A549 (cell line): ENCODE measurements at regions not wholly inside any gene's neighbourhood (a gene's known extent, or its start where the extent isn't known, plus 50 kb on each side); places are given as distances from the start of the nearest gene placed in this dataset.
A peak's percentile ranks its signal among the peaks of the same experiment; 100 is the strongest.

Experiments
- ATAC-seq, 2 experiments: fragments of 200-7000 bp in 1 of 2; fragments of >200 bp in 1 of 2; cut with Nextera tagmentation in 1 of 2; cut with Tn5 transposase in 1 of 2; 3 replicates each; pipeline versions ENCODE4 v1.8.0 to v1.9.1; 2018 to 2020; ENCODE audit warnings: mild to moderate bottlenecking in 1 of 2, moderate library complexity in 1 of 2
- CTCF ChIA-PET: fragments of 300-600 bp; sonication (Branson Sonifier 250); formaldehyde crosslinking; extraction: SDS; loops from one replicate; lab custom pipeline; 2021; ENCODE audit warnings: antibody characterized with exemption, inconsistent platforms; lab: Yijun Ruan, JAX
- POLR2A ChIA-PET: fragments of 350-600 bp; formaldehyde crosslinking; extraction: SDS; loops from one replicate; lab custom pipeline; 2021; ENCODE audit warnings: antibody characterized with exemption, inconsistent platforms; lab: Yijun Ruan, JAX
- DNase-seq, 2 experiments: peaks; one replicate each; pipeline versions ENCODE4 v3.0.0 to v3.0.0-alpha.2; 2011 to 2016; ENCODE audit warnings: low read depth in 1 of 2, low spot score in 1 of 2
- FAIRE-seq: peaks from 2 replicates; lab custom pipeline; 2011; peaks lifted over from hg19 to GRCh38; lab: Jason Lieb, UNC
- H3K27ac ChIP-seq, 2 experiments: fragments of >200 bp; sonication (Bioruptor Twin); formaldehyde crosslinking; 3 replicates each; pipeline ENCODE4 v1.5.1; 2016 to 2017
- H3K4me1 ChIP-seq: fragments of >200 bp; sonication (Bioruptor Twin); formaldehyde crosslinking; 3 replicates; pipeline ENCODE4 v1.6.1; 2016
- H3K4me2 ChIP-seq: fragments of >200 bp; sonication (Bioruptor Twin); formaldehyde crosslinking; 3 replicates; pipeline ENCODE4 v1.6.1; 2016
- H3K4me3 ChIP-seq: fragments of >200 bp; sonication (Bioruptor Twin); formaldehyde crosslinking; 3 replicates; pipeline ENCODE4 v1.5.1; 2016
- H3K9me3 ChIP-seq: fragments of >200 bp; sonication (Bioruptor Twin); formaldehyde crosslinking; 3 replicates; pipeline ENCODE4 v1.6.1; 2016
- BCL3 ChIP-seq: fragments of >200 bp; sonication (Bioruptor Twin); formaldehyde crosslinking; IDR thresholded peaks from 3 replicates; pipeline ENCODE4 v1.6.1; 2016
- CBX2 ChIP-seq: fragments of 200-600 bp; sonication (generic); IDR thresholded peaks from 2 replicates; pipeline ENCODE4 v1.6.1; 2016; ENCODE audit warnings: low read depth, mild to moderate bottlenecking, borderline replicate concordance
- CEBPB ChIP-seq, 2 experiments: fragments of >200 bp in 1 of 2; sonication (Bioruptor Twin) in 1 of 2; formaldehyde crosslinking in 1 of 2; IDR thresholded peaks; 2 replicates each; pipeline ENCODE4 v1.6.1; 2012 to 2016
- CHD2 ChIP-seq: fragments of 150-350 bp; IDR thresholded peaks from 2 replicates; pipeline ENCODE4 v1.6.1; 2014; ENCODE audit warnings: low read length; ENCODE audit not compliant: partially characterized antibody
- EHF ChIP-seq: fragments of 250-450 bp; sonication (Bioruptor Pico); IDR thresholded peaks from 2 replicates; pipeline ENCODE4 v1.5.0; 2020; ENCODE audit warnings: mild to moderate bottlenecking
- EP300 ChIP-seq, 2 experiments: fragments of >200 bp; sonication (Bioruptor Twin); formaldehyde crosslinking; IDR thresholded peaks; 2 replicates in 1 of 2; 3 replicates in 1 of 2; pipeline ENCODE4 v1.6.1; 2016 to 2017
- FOSB ChIP-seq: fragments of 250-450 bp; sonication (Bioruptor Pico); IDR thresholded peaks from 2 replicates; pipeline ENCODE4 v1.5.0; 2020; ENCODE audit warnings: mild to moderate bottlenecking, moderate library complexity
- FOSL2 ChIP-seq, 2 experiments: fragments of 450-650 bp in 1 of 2; fragments of >200 bp in 1 of 2; sonication (Bioruptor Twin) in 1 of 2; formaldehyde crosslinking; IDR thresholded peaks; 2 replicates each; pipeline versions ENCODE4 v1.5.0 to v1.6.1; 2016 to 2020; ENCODE audit warnings: mild to moderate bottlenecking in 1 of 2, moderate library complexity in 1 of 2
- FOXS1 ChIP-seq: fragments of 250-450 bp; sonication (Bioruptor Pico); IDR thresholded peaks from 2 replicates; pipeline ENCODE4 v1.5.0; 2020; ENCODE audit warnings: mild to moderate bottlenecking, moderate library complexity
- GATA3 ChIP-seq: IDR thresholded peaks from 2 replicates; pipeline ENCODE4 v1.6.1; 2012; ENCODE audit warnings: borderline replicate concordance
- HES2 ChIP-seq: fragments of >200 bp; sonication (Bioruptor Twin); formaldehyde crosslinking; IDR thresholded peaks from 2 replicates; pipeline ENCODE4 v1.6.1; 2016
- HEYL ChIP-seq: fragments of 250-450 bp; sonication (Bioruptor Pico); IDR thresholded peaks from 2 replicates; pipeline ENCODE4 v1.8.0; 2021; ENCODE audit warnings: mild to moderate bottlenecking, moderate library complexity
- HOXB13 ChIP-seq: fragments of 250-450 bp; sonication (Bioruptor Pico); IDR thresholded peaks from 2 replicates; pipeline ENCODE4 v1.5.0; 2020; ENCODE audit warnings: low read depth, mild to moderate bottlenecking, moderate library complexity
- JUN ChIP-seq, 2 experiments: fragments of >200 bp; sonication (Bioruptor Twin); formaldehyde crosslinking; IDR thresholded peaks; 2 replicates in 1 of 2; 3 replicates in 1 of 2; pipeline ENCODE4 v1.6.1; 2016 to 2017
- JUNB ChIP-seq: fragments of >200 bp; sonication (Bioruptor Twin); formaldehyde crosslinking; IDR thresholded peaks from 2 replicates; pipeline ENCODE4 v1.6.1; 2016
- KDM5A ChIP-seq: fragments of 200-600 bp; sonication (generic); IDR thresholded peaks from 2 replicates; pipeline ENCODE4 v1.6.1; 2016; ENCODE audit warnings: antibody characterized with exemption, mild to moderate bottlenecking
- MAFK ChIP-seq: fragments of 450-650 bp; IDR thresholded peaks from 2 replicates; pipeline ENCODE4 v1.6.1; 2014; ENCODE audit not compliant: partially characterized antibody
- MYC ChIP-seq: IDR thresholded peaks from 2 replicates; pipeline ENCODE4 v1.6.1; 2012; ENCODE audit warnings: mild to moderate bottlenecking, inconsistent platforms, low read length, improper control_type of control experiment, borderline replicate concordance
- NR3C1 ChIP-seq: fragments of >200 bp; sonication (Bioruptor Twin); formaldehyde crosslinking; IDR thresholded peaks from 3 replicates; pipeline ENCODE4 v1.6.1; 2017
- POLR2A ChIP-seq: IDR thresholded peaks from 2 replicates; pipeline ENCODE4 v1.6.1; 2012; ENCODE audit warnings: mild to moderate bottlenecking, low read length
- POLR2AphosphoS2 ChIP-seq: conservative IDR thresholded peaks from 2 replicates; pipeline ENCODE4 v1.6.1; 2012; ENCODE audit warnings: low read length, improper control_type of control experiment, inconsistent platforms
- RAD21 ChIP-seq, 2 experiments: fragments of >200 bp in 1 of 2; sonication (Bioruptor Twin) in 1 of 2; formaldehyde crosslinking in 1 of 2; IDR thresholded peaks in 1 of 2; conservative IDR thresholded peaks in 1 of 2; 2 replicates in 1 of 2; 3 replicates in 1 of 2; pipeline ENCODE4 v1.6.1; 2012 to 2018; ENCODE audit warnings: inconsistent platforms in 1 of 2
- RARB ChIP-seq: fragments of 250-450 bp; sonication (Bioruptor Pico); IDR thresholded peaks from 2 replicates; pipeline ENCODE4 v1.8.0; 2021; ENCODE audit warnings: mild to moderate bottlenecking, moderate library complexity
- RCOR1 ChIP-seq: fragments of 150-350 bp; IDR thresholded peaks from 2 replicates; pipeline ENCODE4 v1.6.1; 2014; ENCODE audit warnings: antibody characterized with exemption, low read length, low read depth
- RNF2 ChIP-seq: fragments of 200-600 bp; sonication (generic); IDR thresholded peaks from 2 replicates; pipeline ENCODE4 v1.6.1; 2016; ENCODE audit warnings: low read depth, mild to moderate bottlenecking, antibody characterized with exemption, moderate library complexity, borderline replicate concordance
- SMC3 ChIP-seq: fragments of >200 bp; sonication (Bioruptor Twin); formaldehyde crosslinking; IDR thresholded peaks from 3 replicates; pipeline ENCODE4 v1.6.1; 2018; ENCODE audit warnings: inconsistent platforms
- ZNF302 ChIP-seq: fragments of 250-450 bp; sonication (Bioruptor Pico); IDR thresholded peaks from 2 replicates; pipeline ENCODE4 v1.9.0; 2021; ENCODE audit warnings: inconsistent platforms, mild to moderate bottlenecking, moderate library complexity
- WGBS: methylation state at CpG from one replicate; pipeline ENCODE4 v1.1.6; 2017; ENCODE audit errors: missing lambda C conversion rate; 5-methylcytosine and 5-hydroxymethylcytosine counted together
- TF ChIP-seq, protein P1 (sequence below): IDR thresholded peaks from 2 replicates; pipeline ENCODE4 v1.6.1; 2012
- TF ChIP-seq, protein P2 (sequence below): IDR thresholded peaks from 2 replicates; pipeline ENCODE4 v1.6.1; 2012

DNA sequence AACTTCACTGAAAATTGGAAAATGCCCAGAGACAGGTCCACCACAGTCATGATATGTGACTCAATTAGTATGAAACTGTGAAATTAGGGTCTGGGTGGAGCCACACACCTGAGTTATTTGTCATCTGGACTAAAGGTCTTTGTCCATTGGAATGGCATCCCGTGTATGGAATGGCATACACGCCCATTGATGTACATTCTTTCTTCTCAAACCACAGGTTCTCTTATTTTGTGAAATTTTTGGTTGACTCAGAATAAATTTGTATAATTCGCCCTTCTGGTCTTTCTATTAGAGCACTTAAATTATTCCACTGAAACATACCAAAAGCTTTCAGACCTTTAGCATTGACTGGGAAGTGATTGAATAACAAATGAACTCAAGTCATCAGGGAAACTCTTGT lies 66.8 kb upstream of the UBE2E1 start:
- H3K4me2 ChIP-seq, result peak overlapping the region; percentile 86
- ChIA-PET POLR2A (no interaction called here), CTCF (interaction anchor here (1.3 kb wide), 1 partner anchor 73 kb away, joined by 3 read pairs; no protein-coding TSS in a partner anchor)
- no peaks in the 10 kb centered on the region for H3K9me3 ChIP-seq
- DNase-seq, result peak in 1 of 2 experiments; percentile 58
- no peak overlapping the region for H3K4me3 ChIP-seq
- H3K4me1 ChIP-seq, result peaks cover 75% of the 10 kb centered on the region
- H3K27ac ChIP-seq, result peak overlapping the region; percentile 65 to 82; a peak in 4 of 6 replicates
- TF ChIP-seq SMC3 (no peak), RCOR1 (no peak), JUNB (no peak), CBX2 (no peak), CHD2 (no peak)
- TF ChIP-seq, all 56 proteins: peak for 0
- WGBS, result 46% methylated on average over 3 of the region's 3 CpGs
- FAIRE-seq, result no peak
- ATAC-seq, result no peak; a peak in 1 of 6 replicates

DNA sequence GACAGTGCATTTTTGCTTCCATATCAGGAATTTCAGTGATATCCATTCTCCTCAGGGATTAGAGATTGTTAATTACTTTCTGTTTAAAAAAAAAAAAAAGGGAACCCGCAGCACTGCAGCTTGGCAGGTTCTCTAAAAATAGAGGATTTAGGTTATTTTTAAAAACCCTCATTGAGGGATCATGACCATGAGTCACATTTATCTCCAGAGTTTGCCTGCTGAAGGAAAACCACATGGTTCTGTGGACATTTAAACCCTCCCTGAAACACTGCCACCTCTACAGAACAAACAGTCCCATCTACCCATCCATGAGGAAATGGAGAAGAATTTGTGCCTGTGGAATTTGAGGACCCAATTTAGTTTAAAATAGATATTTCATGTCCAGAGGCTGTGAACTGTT lies 66.2 kb upstream of the UBE2E1 start:
- CTCF ChIA-PET, result interaction anchor here (0.8 to 1.3 kb wide), 2 partner anchors 25 to 73 kb away, joined by 3 read pairs; no protein-coding TSS in a partner anchor
- no peak for ATAC-seq
- POLR2A ChIA-PET, result no interaction called here
- Histone ChIP-seq H3K4me2 (peak overlapping the region; percentile 86), H3K4me1 (peaks cover 74% of the 10 kb centered on the region)
- 6% methylated on average over 1 of the region's 1 CpG for WGBS
- TF ChIP-seq FOSL2 (IDR thresholded peaks at IDR 0.05) (no peak), FOSL2 (CRISPR knock-in tag; IDR thresholded peaks at IDR 0.05) (peak; percentile 49), RNF2 (no peak), JUNB (peak; percentile 39; the same call in 1 of the 2 replicates), NR3C1 (no peak), POLR2A (no peak), RAD21 (conservative IDR thresholded peaks at IDR 0.05 in 1 of 2, IDR thresholded peaks at IDR 0.05 in 1 of 2) (no peak), HEYL (CRISPR knock-in tag) (no peak), HOXB13 (no peak), EP300 (IDR thresholded peaks at IDR 0.05) (no peak)
- TF ChIP-seq, protein P1, sequence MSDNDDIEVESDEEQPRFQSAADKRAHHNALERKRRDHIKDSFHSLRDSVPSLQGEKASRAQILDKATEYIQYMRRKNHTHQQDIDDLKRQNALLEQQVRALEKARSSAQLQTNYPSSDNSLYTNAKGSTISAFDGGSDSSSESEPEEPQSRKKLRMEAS, result peak; percentile 38; the same call in 1 of the 2 replicates
- TF ChIP-seq, all 56 proteins: peak for 3
- no peak overlapping the region; the same call in 2 of the 3 replicates for H3K4me3 ChIP-seq
- DNase-seq (no peak), FAIRE-seq (no peak)
- peak overlapping the region; percentile 65 to 82; a peak in 5 of 6 replicates for H3K27ac ChIP-seq
- no peaks in the 10 kb centered on the region for H3K9me3 ChIP-seq

DNA sequence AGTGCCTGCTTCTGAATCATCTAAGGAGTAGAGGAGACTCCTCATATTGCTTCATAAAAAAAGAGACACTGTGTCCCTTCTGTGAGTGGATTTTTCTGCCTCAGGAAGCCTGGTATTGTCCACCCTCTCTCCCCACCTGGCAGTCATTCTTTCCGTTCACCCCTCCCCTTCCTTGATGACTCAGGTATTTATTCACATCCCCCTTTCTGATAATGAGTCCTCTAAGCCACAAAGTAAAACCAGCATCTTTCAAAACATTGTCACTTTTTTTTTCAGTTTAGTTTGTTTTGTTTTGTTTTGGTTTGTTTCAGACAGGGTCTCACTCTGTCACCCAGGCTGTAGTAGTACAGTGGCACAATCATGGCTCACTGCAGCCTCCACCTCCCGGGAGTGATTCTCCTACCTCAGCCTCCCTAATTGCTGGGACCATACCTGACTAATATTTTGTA lies 65.2 kb upstream of the UBE2E1 start:
- no peak for FAIRE-seq
- Histone ChIP-seq H3K27ac (peak overlapping the region; percentile 80 to 82), H3K4me3 (peak overlapping the region; percentile 33; the same call in 2 of the 3 replicates), H3K4me2 (peak overlapping the region; percentile 86), H3K9me3 (no peaks in the 10 kb centered on the region), H3K4me1 (peaks cover 64% of the 10 kb centered on the region)
- ChIA-PET POLR2A (no interaction called here), CTCF (no interaction called here)
- ATAC-seq, result peak; percentile 56 to 63
- peak; percentile 44 to 66 for DNase-seq
- TF ChIP-seq SMC3 (no peak), KDM5A (no peak), POLR2AphosphoS2 (no peak), EHF (CRISPR knock-in tag) (no peak), MAFK (peak; percentile 85), FOSL2 (IDR thresholded peaks at IDR 0.05) (no peak), FOSL2 (CRISPR knock-in tag; IDR thresholded peaks at IDR 0.05) (peak; percentile 79), CEBPB (IDR thresholded peaks at IDR 0.05) (peak in 1 of 2 experiments; percentile 34; a peak in 2 of 4 replicates), ZNF302 (CRISPR knock-in tag) (0 out of 2 replicates have a peak, but pooled peaks have one; percentile 13)
- 0% methylated on average over 2 of the region's 2 CpGs for WGBS

GRCh38 chr3:23741036-23741706 lies 64.6 kb upstream of the UBE2E1 start:
- no peaks in the 10 kb centered on the region for H3K9me3 ChIP-seq
- FAIRE-seq (peak; percentile 95), ATAC-seq (peak; percentile 86 to 93), DNase-seq (peak; percentile 72 to 95)
- ChIA-PET POLR2A (interaction anchor here (0.6 kb wide), 1 partner anchor 176 kb away, joined by 3 read pairs; the partner anchor contains the start of genes NKIRAS1 and RPL15), CTCF (no interaction called here)
- H3K4me3 ChIP-seq, result peak overlapping the region; percentile 33; the same call in 2 of the 3 replicates
- peak overlapping the region; percentile 80 to 82 for H3K27ac ChIP-seq
- peaks cover 58% of the 10 kb centered on the region for H3K4me1 ChIP-seq
- 2% methylated on average over 7 of the region's 7 CpGs for WGBS
- H3K4me2 ChIP-seq, result peak overlapping the region; percentile 86
- TF ChIP-seq GATA3, result peak; percentile 68
- TF ChIP-seq FOXS1, result no peak
- no peak for TF ChIP-seq FOSB (CRISPR knock-in tag)
- TF ChIP-seq EP300 (IDR thresholded peaks at IDR 0.05), result peak; percentile 43 to 47; a peak in 2 of 5 replicates
- TF ChIP-seq JUN (IDR thresholded peaks at IDR 0.05), result peak; percentile 20 to 57; a peak in 1 of 5 replicates
- 0 out of 2 replicates have a peak, but pooled peaks have one; percentile 24 for TF ChIP-seq MYC
- no peak for TF ChIP-seq HES2
- TF ChIP-seq RARB (CRISPR knock-in tag), result no peak
- 0 out of 3 replicates have a peak, but pooled peaks have one; percentile 15 for TF ChIP-seq BCL3
- TF ChIP-seq, protein P2, sequence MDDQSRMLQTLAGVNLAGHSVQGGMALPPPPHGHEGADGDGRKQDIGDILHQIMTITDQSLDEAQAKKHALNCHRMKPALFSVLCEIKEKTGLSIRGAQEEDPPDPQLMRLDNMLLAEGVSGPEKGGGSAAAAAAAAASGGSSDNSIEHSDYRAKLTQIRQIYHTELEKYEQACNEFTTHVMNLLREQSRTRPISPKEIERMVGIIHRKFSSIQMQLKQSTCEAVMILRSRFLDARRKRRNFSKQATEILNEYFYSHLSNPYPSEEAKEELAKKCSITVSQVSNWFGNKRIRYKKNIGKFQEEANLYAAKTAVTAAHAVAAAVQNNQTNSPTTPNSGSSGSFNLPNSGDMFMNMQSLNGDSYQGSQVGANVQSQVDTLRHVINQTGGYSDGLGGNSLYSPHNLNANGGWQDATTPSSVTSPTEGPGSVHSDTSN, result no peak
